GDM1 (cell line): ENCODE measurements at regions not wholly inside any gene's neighbourhood (a gene's known extent, or its start where the extent isn't known, plus 50 kb on each side); places are given as distances from the start of the nearest gene placed in this dataset.
"Not testable (repeated sequence)": the region's sequence is repeated elsewhere in the genome, so short reads cannot be mapped to it uniquely, and the experiment has no call there.

Source experiments
- DNase-seq: peaks from one replicate; lab custom pipeline; 2025; lab: John Stamatoyannopoulos, UW

- no peak for DNase-seq
Observed at GRCh38 chr14:40119765-40120164, 687.5 kb upstream of the FBXO33 start.

GRCh38 chr14:40119321-40119720 is 687.1 kb upstream of the FBXO33 start:
- no peak for DNase-seq

DNA sequence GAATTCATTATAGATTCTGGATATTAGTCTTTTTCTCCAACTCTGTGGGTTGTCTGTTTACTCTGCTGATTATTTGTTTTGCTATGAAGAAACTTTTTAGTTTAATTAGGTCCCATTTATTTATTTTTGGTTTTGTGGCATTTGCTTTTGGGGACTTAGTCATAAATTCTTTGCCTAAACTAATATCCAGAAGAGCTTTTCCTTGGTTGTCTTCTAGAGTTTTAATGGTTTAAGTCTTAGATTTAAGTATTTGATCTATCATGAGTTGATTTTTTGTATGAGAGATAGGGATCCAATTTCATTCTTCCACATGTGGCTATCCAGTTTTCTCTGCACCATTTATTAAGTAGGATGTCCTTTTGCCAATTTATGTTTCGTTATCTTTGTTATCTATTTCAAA is 683.4 kb upstream of the FBXO33 start:
- no peak for DNase-seq

DNA sequence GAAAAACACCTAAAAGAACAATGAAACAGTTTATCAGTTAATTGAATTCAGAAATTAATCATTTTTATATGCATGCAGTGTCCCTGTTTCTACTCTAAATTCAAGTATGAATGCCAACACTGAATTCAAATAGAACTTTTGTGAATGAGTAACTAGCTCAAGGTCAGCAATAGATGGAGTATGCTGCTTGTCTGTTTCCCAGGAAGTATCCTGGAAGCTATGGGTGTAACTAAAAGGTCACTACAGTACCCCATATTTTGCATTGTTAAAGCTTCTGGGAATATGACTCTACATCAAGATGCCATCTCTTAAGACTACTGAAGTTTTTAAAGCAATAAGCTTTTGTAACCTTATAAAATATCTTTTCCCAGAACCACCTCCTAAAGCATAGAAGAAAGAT is 681.4 kb upstream of the FBXO33 start:
- no peak for DNase-seq

- DNase-seq, result no peak
Observed at GRCh38 chr14:40100544-40101196, 668.4 kb upstream of the FBXO33 start.

- DNase-seq, result no peak
Observed at GRCh38 chr14:40099316-40099715, 667.1 kb upstream of the FBXO33 start.

DNA sequence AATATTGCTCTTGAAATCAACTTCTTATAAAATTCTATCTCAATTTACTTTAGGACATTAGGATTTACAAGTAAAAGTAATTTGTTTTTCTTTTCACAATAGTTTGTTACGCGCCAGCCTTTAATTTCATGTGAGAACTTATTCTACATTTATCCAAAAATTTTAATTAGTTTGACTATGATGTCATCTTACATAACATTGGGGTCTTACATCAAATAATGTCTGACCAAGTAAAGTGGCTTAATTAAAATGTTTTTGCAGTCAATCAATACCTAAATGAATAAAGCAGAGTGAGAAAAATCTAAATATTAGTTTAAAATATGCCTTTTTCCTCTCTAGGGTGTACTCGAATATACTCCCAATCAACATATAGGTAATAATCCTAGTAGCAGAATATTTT is 666.2 kb upstream of the FBXO33 start:
- DNase-seq, result no peak

DNA sequence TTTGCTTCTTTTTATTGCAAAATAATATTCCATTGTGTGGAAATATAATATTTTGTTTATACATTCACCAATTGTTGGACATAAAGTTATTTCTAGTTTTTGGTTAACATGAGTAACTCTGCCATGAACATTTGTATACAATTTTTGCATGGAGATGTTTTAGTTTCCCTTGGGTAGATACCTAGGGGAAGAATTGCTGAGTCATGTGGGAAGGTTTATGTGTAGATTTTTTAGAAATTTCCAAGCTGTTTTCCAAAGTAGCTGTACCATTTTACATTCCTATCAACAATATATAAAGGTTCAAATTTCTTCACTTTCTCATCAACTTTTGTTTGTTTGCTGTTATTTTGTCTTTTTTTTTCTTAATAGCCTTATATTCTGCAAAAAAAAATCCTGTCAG is 664.7 kb upstream of the FBXO33 start:
- DNase-seq, result no peak

GRCh38 chr14:40093800-40094199 is 661.6 kb upstream of the FBXO33 start:
- no peak for DNase-seq

GRCh38 chr14:40074169-40074568 is 641.9 kb upstream of the FBXO33 start:
- no peak for DNase-seq

- DNase-seq, result no peak
Observed at GRCh38 chr14:40072175-40072574, 639.9 kb upstream of the FBXO33 start.

DNA sequence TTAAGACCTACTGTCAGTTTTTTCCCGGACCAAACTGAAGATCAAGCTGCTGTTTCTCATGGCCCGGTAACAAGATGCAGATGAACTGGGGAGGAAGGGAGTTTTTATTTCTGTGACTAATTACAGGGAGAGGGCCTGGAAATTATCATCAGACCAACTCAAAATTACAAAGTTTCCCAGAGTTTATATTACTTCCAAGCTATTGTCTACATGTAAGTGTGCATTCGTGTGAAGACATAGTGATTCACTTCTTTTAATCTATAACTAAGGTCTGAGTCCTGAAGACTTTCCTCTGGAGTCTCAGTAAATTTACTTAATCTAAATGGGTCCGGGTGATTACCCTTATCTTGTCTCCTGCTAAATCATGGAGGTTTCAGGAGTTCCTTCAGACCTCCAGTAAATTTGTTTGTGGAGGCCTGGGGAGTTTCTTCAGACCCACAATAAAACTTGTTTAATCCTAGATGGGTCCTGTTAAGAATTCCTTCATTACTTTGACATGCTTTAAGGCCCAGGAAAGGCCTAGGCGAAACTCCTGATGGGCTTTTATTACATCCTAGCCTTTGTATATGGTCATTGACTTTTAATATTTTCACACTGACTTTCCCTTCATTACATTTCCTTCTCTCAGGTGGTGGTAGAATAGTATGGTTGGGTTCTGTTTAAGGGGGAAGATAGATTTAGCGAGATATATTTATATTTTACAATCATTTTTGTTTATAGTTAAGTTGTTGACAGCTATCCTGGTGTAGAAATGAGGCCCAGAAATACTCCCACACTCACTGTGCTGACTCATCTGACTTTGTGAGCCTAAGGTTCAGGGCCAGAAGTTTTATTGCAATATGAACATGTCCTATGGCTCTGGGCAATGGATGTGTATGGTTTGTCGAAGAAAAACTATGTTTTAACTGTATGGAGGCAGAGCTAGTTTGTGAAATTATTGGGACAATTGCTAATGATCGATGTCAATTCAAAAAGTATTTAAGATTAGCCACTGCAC is 627.0 kb upstream of the FBXO33 start:
- no peak for DNase-seq

GRCh38 chr14:40053416-40053815 is 621.2 kb upstream of the FBXO33 start:
- DNase-seq, result no peak

- no peak for DNase-seq
Observed at GRCh38 chr14:40028991-40029390, 596.8 kb upstream of the FBXO33 start.

DNA sequence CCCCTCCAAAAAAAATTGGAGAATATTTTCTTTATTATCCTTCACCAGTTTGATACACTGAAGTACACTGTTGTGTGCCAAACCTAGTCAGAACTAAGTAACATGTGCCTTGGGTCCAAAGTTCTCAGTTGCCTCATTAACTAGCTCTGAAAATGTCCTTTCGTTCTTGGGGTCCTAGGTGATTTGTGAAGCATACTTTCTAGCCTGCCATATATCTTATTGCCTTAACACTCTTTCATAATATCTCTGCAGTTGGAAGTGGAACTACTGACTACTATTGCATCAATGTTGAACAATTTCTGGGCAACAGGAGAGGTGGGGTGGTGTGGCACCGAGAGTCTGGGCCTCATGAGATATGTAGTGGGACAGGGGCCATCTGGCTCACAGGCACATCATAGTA is 592.9 kb upstream of the FBXO33 start:
- DNase-seq, result no peak

DNA sequence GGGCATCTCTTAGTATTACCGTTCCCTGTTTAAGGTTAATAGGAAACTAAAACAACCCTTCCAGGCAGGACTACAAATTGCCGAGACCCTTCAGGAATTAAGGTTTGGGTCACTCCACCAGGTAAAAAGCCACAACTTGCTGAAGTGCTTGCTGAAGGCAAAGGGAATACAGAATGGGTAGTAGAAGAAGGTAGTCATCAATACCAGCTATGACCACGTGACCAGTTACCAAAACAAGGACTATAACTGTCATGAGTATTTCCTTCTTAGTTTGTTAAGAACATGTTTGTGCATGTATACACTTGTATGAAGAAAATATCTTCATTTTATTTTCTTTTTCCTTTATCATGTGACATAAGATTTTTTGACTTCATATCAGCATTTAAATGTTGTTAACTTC is 578.7 kb upstream of the FBXO33 start:
- DNase-seq, result no peak

DNA sequence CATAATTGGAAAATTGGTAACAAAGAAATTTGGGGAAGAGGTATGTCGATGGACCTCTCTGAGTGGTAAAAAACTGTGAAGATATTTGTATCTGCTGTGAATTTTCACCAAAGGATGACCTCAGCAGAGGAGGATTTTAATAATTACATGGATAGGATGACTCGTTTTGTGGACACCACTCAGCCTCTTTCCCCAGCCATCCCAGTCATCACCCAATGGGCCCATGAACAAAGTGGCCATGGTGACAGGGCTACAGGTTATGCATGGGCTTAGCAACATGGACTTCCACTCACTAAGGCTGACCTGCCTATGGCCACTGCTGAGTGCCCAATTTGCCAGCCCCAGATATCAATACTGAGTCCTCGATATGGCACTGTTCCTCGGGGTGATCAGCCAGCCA is 577.5 kb upstream of the FBXO33 start:
- no peak for DNase-seq

- not testable (repeated sequence) for DNase-seq
Observed at GRCh38 chr14:40008345-40008744, 576.1 kb upstream of the FBXO33 start.

DNA sequence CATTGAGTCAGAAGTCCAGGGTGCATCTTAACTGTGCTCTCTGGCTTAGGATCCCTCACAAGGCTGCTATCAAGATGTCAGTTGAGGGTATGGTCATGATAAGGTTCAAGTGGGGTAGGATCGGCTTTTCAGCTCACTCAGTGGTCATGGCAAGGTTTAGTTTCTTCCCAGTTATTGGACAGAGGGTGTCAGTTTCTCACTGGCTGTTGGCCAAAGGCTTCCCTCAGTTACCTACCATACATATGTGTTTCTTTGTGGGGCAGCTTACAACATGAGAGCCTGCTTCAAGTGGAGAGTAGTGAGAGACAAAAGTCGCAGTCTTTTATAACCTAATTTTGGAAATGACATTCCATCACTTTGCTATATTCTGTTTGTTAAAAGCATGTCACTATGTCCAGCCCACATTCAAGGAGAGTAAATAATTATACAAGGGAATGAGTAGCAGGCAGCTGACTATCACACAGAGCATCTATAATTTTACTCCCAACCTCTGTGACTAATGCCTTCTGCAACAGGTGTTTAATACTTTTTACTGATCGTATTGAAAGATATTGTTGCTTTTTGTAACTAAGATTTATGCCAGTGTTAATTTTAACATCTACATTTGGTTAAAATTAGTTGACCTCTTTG is 572.8 kb upstream of the FBXO33 start:
- DNase-seq, result no peak

DNA sequence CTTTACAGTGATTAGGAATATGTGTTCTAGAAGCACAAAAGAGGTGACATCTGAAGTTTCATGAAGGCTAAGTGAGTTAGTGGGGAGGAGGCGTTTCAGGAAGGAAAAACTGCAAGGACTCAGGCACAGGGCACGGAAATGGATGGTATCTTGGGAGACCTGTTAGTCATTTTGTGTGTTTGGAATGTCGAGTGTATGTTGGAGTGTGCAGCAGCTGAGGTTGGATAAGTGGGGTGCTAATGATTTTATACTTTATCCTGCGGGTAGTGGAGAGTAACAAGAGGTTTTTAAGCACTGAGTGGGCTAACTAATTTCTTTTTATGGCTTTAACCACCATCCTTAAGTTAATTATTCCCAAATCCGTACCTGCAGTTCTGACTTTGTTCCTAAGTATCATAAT is 571.5 kb upstream of the FBXO33 start:
- DNase-seq, result no peak

- DNase-seq, result no peak
Observed at GRCh38 chr14:39998854-39999253, 566.6 kb upstream of the FBXO33 start.

DNA sequence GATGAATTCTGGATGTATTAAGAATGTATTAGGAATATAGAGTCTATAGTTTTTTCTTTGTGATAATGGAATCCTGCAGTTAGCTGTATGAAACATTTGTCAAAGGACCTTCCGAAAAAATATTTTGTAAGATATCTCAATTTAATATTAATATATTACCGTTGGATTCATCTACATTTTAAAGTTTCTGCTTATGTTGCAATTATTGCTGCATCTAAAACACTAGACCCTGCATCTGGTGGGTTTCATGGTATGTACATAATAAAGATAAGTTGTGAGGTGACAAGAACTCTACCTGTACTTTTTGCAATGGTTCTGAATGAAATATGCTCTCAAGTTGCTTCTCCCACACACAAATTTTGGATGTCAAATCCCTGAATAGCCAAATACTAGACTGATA is 565.9 kb upstream of the FBXO33 start:
- no peak for DNase-seq

- no peak for DNase-seq
Observed at GRCh38 chr14:39991041-39991440, 558.8 kb upstream of the FBXO33 start.
